GM12891 (cell line): ENCODE measurements at regions not wholly inside any gene's neighbourhood (a gene's known extent, or its start where the extent isn't known, plus 50 kb on each side); places are given as distances from the start of the nearest gene placed in this dataset.

ENCODE experiments used
- DNase-seq: peaks from one replicate; pipeline ENCODE4 v3.0.0; 2011; ENCODE audit warnings: low spot score; ENCODE audit not compliant: insufficient read length
- FAIRE-seq: peaks from 2 replicates; lab custom pipeline; 2011; peaks lifted over from hg19 to GRCh38; lab: Jason Lieb, UNC
- PAX5 ChIP-seq: IDR thresholded peaks from 2 replicates; pipeline ENCODE4 v1.6.1; 2011; ENCODE audit warnings: low read length, moderate library complexity, mild to moderate bottlenecking; ENCODE audit not compliant: insufficient read depth, severe bottlenecking
- POLR2A ChIP-seq: IDR thresholded peaks from 2 replicates; pipeline ENCODE4 v1.6.1; 2011; ENCODE audit warnings: low read depth, low read length, control low read depth
- POLR2AphosphoS5 ChIP-seq: IDR thresholded peaks from 2 replicates; pipeline ENCODE4 v1.6.1; 2011; ENCODE audit warnings: low read depth, low read length, control low read depth
- POU2F2 ChIP-seq: IDR thresholded peaks from 2 replicates; pipeline ENCODE4 v1.6.1; 2011; ENCODE audit warnings: low read depth, mild to moderate bottlenecking, control low read depth, low read length, moderate library complexity
- SPI1 ChIP-seq: IDR thresholded peaks from 2 replicates; pipeline ENCODE4 v1.6.1; 2011; ENCODE audit warnings: low read depth, low read length, control low read depth
- TAF1 ChIP-seq: IDR thresholded peaks from 2 replicates; pipeline ENCODE4 v1.6.1; 2011; ENCODE audit warnings: low read depth, low read length, control low read depth

GRCh38 chr4:123471655-123472369 is 75.2 kb downstream of the SPRY1 start:
- TF ChIP-seq PAX5 (no peak), TAF1 (no peak), POLR2A (no peak), POU2F2 (no peak), SPI1 (no peak), POLR2AphosphoS5 (no peak)
- no peak for DNase-seq
- FAIRE-seq, result no peak

- DNase-seq, result no peak
- FAIRE-seq, result no peak
- no peak for TF ChIP-seq POLR2AphosphoS5
- no peak for TF ChIP-seq POLR2A
- no peak for TF ChIP-seq POU2F2
- TF ChIP-seq SPI1, result no peak
- no peak for TF ChIP-seq TAF1
- no peak for TF ChIP-seq PAX5
Measured at GRCh38 chr4:123474817-123475216, 78.2 kb downstream of the SPRY1 start.

- TF ChIP-seq TAF1 (no peak), POLR2AphosphoS5 (no peak), SPI1 (no peak), PAX5 (no peak), POLR2A (no peak), POU2F2 (no peak)
- no peak for DNase-seq
- FAIRE-seq, result no peak
Measured at GRCh38 chr4:123476089-123476488, 79.5 kb downstream of the SPRY1 start.

GRCh38 chr4:123477711-123478209 is 81.2 kb downstream of the SPRY1 start:
- TF ChIP-seq PAX5 (no peak), POLR2AphosphoS5 (no peak), POU2F2 (no peak), POLR2A (no peak), TAF1 (no peak), SPI1 (no peak)
- no peak for FAIRE-seq
- DNase-seq, result no peak

GRCh38 chr4:123478859-123479345 is 82.3 kb downstream of the SPRY1 start:
- FAIRE-seq, result no peak
- no peak for DNase-seq
- no peak for TF ChIP-seq SPI1
- no peak for TF ChIP-seq PAX5
- no peak for TF ChIP-seq POLR2AphosphoS5

GRCh38 chr4:123479944-123480343 is 83.3 kb downstream of the SPRY1 start:
- TF ChIP-seq PAX5, result no peak
- DNase-seq (no peak), FAIRE-seq (no peak)

GRCh38 chr4:123480706-123481418 is 84.3 kb downstream of the SPRY1 start:
- no peak for FAIRE-seq
- TF ChIP-seq POU2F2 (no peak), SPI1 (no peak), POLR2AphosphoS5 (no peak), POLR2A (no peak), PAX5 (no peak)
- DNase-seq, result no peak

GRCh38 chr4:123481717-123482116 is 85.1 kb downstream of the SPRY1 start:
- no peak for DNase-seq
- no peak for TF ChIP-seq POLR2AphosphoS5
- no peak for TF ChIP-seq POLR2A
- no peak for TF ChIP-seq TAF1
- TF ChIP-seq SPI1, result no peak
- TF ChIP-seq PAX5, result no peak
- no peak for TF ChIP-seq POU2F2
- no peak for FAIRE-seq

- FAIRE-seq (no peak), DNase-seq (no peak)
- TF ChIP-seq POU2F2 (no peak), POLR2AphosphoS5 (no peak), PAX5 (no peak), SPI1 (no peak), TAF1 (no peak)
Measured at GRCh38 chr4:123484291-123484926, 87.8 kb downstream of the SPRY1 start.
